H1 (cell line): ENCODE measurements at regions not wholly inside any gene's neighbourhood (a gene's known extent, or its start where the extent isn't known, plus 50 kb on each side); places are given as distances from the start of the nearest gene placed in this dataset.

Experiments used
- CTCF ChIA-PET: fragments of 300-600 bp; sonication (Branson Sonifier 250); formaldehyde crosslinking; loops from one replicate; lab custom pipeline; 2021; ENCODE audit not compliant: partially characterized antibody; lab: Charles Lee
- POLR2A ChIA-PET: fragments of 300-600 bp; sonication (Branson Sonifier 250); formaldehyde crosslinking; loops from one replicate; lab custom pipeline; 2021; ENCODE audit warnings: inconsistent platforms; ENCODE audit not compliant: partially characterized antibody; lab: Charles Lee
- DNase-seq, 2 experiments: peaks; one replicate each; pipeline versions ENCODE4 v3.0.0 to v3.0.0-alpha.2; 2010 to 2022; ENCODE audit warnings: low spot score in 2 of 2, low read depth in 1 of 2, mixed read lengths in 1 of 2
- FAIRE-seq: peaks from 2 replicates; lab custom pipeline; 2011; peaks lifted over from hg19 to GRCh38; lab: Jason Lieb, UNC
- H2AFZ ChIP-seq: 2 replicates; pipeline ENCODE4 v1.8.1; 2012; ENCODE audit warnings: low read length, inconsistent platforms
- H2AK5ac ChIP-seq: 2 replicates; pipeline ENCODE4 v1.6.1; 2013; ENCODE audit warnings: low read depth, low read length
- H2BK120ac ChIP-seq: replicated peaks from 2 replicates; pipeline ENCODE3; 2013; ENCODE audit warnings: low read depth, low read length, inconsistent platforms
- H2BK12ac ChIP-seq: 2 replicates; pipeline ENCODE4 v1.6.1; 2013; ENCODE audit warnings: low read depth, low read length
- H2BK15ac ChIP-seq: 2 replicates; pipeline ENCODE4 v1.6.1; 2013; ENCODE audit warnings: low read length
- H2BK20ac ChIP-seq: 2 replicates; pipeline ENCODE4 v1.6.1; 2013; ENCODE audit warnings: low read length
- H2BK5ac ChIP-seq: 2 replicates; pipeline ENCODE4 v1.6.1; 2013; ENCODE audit warnings: low read depth, low read length
- H3K14ac ChIP-seq: 2 replicates; pipeline ENCODE4 v1.6.1; 2013; ENCODE audit warnings: inconsistent platforms; ENCODE audit not compliant: insufficient read length
- H3K18ac ChIP-seq: 2 replicates; pipeline ENCODE4 v1.6.1; 2013; ENCODE audit warnings: low read length; ENCODE audit errors: extremely low read depth
- H3K23ac ChIP-seq: 2 replicates; pipeline ENCODE4 v1.6.1; 2013; ENCODE audit warnings: inconsistent platforms; ENCODE audit not compliant: insufficient read length
- H3K23me2 ChIP-seq: 2 replicates; pipeline ENCODE4 v1.6.1; 2013; ENCODE audit warnings: low read depth, low read length
- H3K27ac ChIP-seq: 2 replicates; pipeline ENCODE4 v1.6.1; 2011; ENCODE audit warnings: low read depth, low read length, inconsistent platforms
- H3K27me3 ChIP-seq, 4 experiments: replicated peaks in 1 of 4; 1 replicate in 1 of 4; 2 replicates in 3 of 4; pipeline versions ENCODE4 v1.6.1 to v1.8.1; 2011 to 2013; ENCODE audit warnings: low read length in 3 of 4, mild to moderate bottlenecking in 3 of 4, inconsistent platforms in 2 of 4, mixed read lengths in 2 of 4, moderate library complexity in 1 of 4; ENCODE audit not compliant: control insufficient read depth in 3 of 4, insufficient read depth in 3 of 4; ENCODE audit errors: extremely low read depth in 1 of 4
- H3K36me3 ChIP-seq, 4 experiments: 2 replicates each; pipeline versions ENCODE4 v1.6.1 to v1.8.1; 2011 to 2013; ENCODE audit warnings: mild to moderate bottlenecking in 4 of 4, low read length in 3 of 4, moderate library complexity in 2 of 4, control low read depth in 1 of 4, inconsistent platforms in 1 of 4; ENCODE audit not compliant: insufficient read depth in 4 of 4, control insufficient read depth in 2 of 4
- H3K4ac ChIP-seq: replicated peaks from 2 replicates; pipeline ENCODE3; 2013; ENCODE audit warnings: low read length, low read depth, mixed read lengths, inconsistent platforms; ENCODE audit not compliant: insufficient read length
- H3K4me1 ChIP-seq, 4 experiments: replicated peaks in 1 of 4; 1 replicate in 1 of 4; 2 replicates in 3 of 4; pipeline versions ENCODE4 v1.6.1 to v1.8.1; 2011 to 2013; ENCODE audit warnings: low read length in 3 of 4, inconsistent platforms in 2 of 4, mixed read lengths in 1 of 4; ENCODE audit not compliant: insufficient read depth in 4 of 4, control insufficient read depth in 3 of 4
- H3K4me2 ChIP-seq, 2 experiments: 2 replicates each; pipeline versions ENCODE4 v1.6.1 to v1.8.1; 2011 to 2013; ENCODE audit warnings: low read depth in 2 of 2, low read length in 2 of 2, control low read depth in 1 of 2, inconsistent platforms in 1 of 2, mild to moderate bottlenecking in 1 of 2; ENCODE audit not compliant: insufficient read depth in 1 of 2
- H3K4me3 ChIP-seq, 4 experiments: fragments of 200-600, 300-600 bp in 1 of 4; sonication (generic), shearing (Covaris generic), sonication (Bioruptor Twin) in 1 of 4; 2 replicates each; pipeline versions ENCODE4 v1.5.1 to v1.8.1; 2011 to 2016; ENCODE audit warnings: low read length in 4 of 4, low read depth in 3 of 4, control low read depth in 2 of 4, inconsistent platforms in 2 of 4, mild to moderate bottlenecking in 2 of 4, mixed read lengths in 1 of 4, moderate library complexity in 1 of 4; ENCODE audit not compliant: insufficient read depth in 2 of 4; ENCODE audit errors: extremely low read depth in 1 of 4
- H3K56ac ChIP-seq: replicated peaks from 2 replicates; pipeline ENCODE3; 2013; ENCODE audit warnings: low read depth, mild to moderate bottlenecking, mixed read lengths, low read length, inconsistent platforms; ENCODE audit not compliant: insufficient read length
- H3K79me1 ChIP-seq: 2 replicates; pipeline ENCODE4 v1.6.1; 2013; ENCODE audit warnings: low read depth, low read length, control low read depth
- H3K79me2 ChIP-seq, 2 experiments: 2 replicates each; pipeline versions ENCODE4 v1.6.1 to v1.8.1; 2012 to 2013; ENCODE audit warnings: low read length in 2 of 2, mild to moderate bottlenecking in 2 of 2, inconsistent platforms in 1 of 2; ENCODE audit not compliant: insufficient read depth in 2 of 2, control insufficient read depth in 1 of 2
- H3K9ac ChIP-seq, 4 experiments: replicated peaks in 1 of 4; 1 replicate in 1 of 4; 2 replicates in 3 of 4; pipeline versions ENCODE4 v1.6.1 to v1.8.1; 2011 to 2013; ENCODE audit warnings: low read depth in 3 of 4, low read length in 3 of 4, control low read depth in 2 of 4, mild to moderate bottlenecking in 2 of 4, moderate library complexity in 2 of 4, inconsistent platforms in 1 of 4; ENCODE audit errors: extremely low read depth in 1 of 4
- H3K9me3 ChIP-seq, 2 experiments: 2 replicates each; pipeline versions ENCODE4 v1.6.1 to v1.8.1; 2012 to 2013; ENCODE audit warnings: mild to moderate bottlenecking in 2 of 2, moderate library complexity in 2 of 2, control low read depth in 1 of 2, inconsistent platforms in 1 of 2, low read depth in 1 of 2, low read length in 1 of 2, mixed read lengths in 1 of 2; ENCODE audit not compliant: insufficient read depth in 2 of 2
- H4K20me1 ChIP-seq, 2 experiments: replicated peaks in 1 of 2; 2 replicates each; pipeline versions ENCODE3 to v1.8.1; 2011 to 2013; ENCODE audit warnings: inconsistent platforms in 2 of 2, low read length in 2 of 2, mild to moderate bottlenecking in 1 of 2; ENCODE audit not compliant: insufficient read depth in 2 of 2, control insufficient read depth in 1 of 2
- H4K5ac ChIP-seq: 2 replicates; pipeline ENCODE4 v1.6.1; 2013; ENCODE audit warnings: low read length, low read depth, mixed read lengths, inconsistent platforms; ENCODE audit not compliant: insufficient read length
- H4K8ac ChIP-seq: 2 replicates; pipeline ENCODE4 v1.8.0; 2013; ENCODE audit warnings: mild to moderate bottlenecking, moderate library complexity, low read length, inconsistent platforms; ENCODE audit not compliant: insufficient read depth; ENCODE audit errors: extremely low read depth
- H4K91ac ChIP-seq: replicated peaks from 2 replicates; pipeline ENCODE3; 2013; ENCODE audit warnings: low read length, mixed read lengths, inconsistent platforms; ENCODE audit not compliant: insufficient read length
- ASH2L ChIP-seq: fragments of 200-600, 300-600 bp; sonication (generic); IDR thresholded peaks from one replicate; pipeline ENCODE4 v1.7.1; 2017; ENCODE audit warnings: low read length
- CBX5 ChIP-seq: fragments of 300-800, 300-1000 bp; sonication (generic); IDR thresholded peaks from 2 replicates; pipeline ENCODE4 v1.7.1; 2016; ENCODE audit warnings: antibody characterized with exemption, low read length, low read depth
- CBX8 ChIP-seq: fragments of 300-800, 300-1000 bp; sonication (generic); IDR thresholded peaks from 2 replicates; pipeline ENCODE4 v1.7.1; 2016; ENCODE audit warnings: low read depth, low read length, borderline replicate concordance
- JUN ChIP-seq: IDR thresholded peaks from 2 replicates; pipeline ENCODE4 v1.6.1; 2011; ENCODE audit warnings: low read depth, mild to moderate bottlenecking, improper control_type of control experiment, low read length
- JUND ChIP-seq: IDR thresholded peaks from 2 replicates; pipeline ENCODE4 v1.6.1; 2011; ENCODE audit warnings: mild to moderate bottlenecking, improper control_type of control experiment, low read length
- KDM4A ChIP-seq: IDR thresholded peaks from one replicate; pipeline ENCODE4 v1.7.1; 2012; ENCODE audit warnings: low read depth, mild to moderate bottlenecking, moderate library complexity, low read length, inconsistent platforms; ENCODE audit not compliant: severe bottlenecking
- POU5F1 ChIP-seq: IDR thresholded peaks from 2 replicates; pipeline ENCODE4 v1.6.1; 2011; ENCODE audit warnings: low read depth, mild to moderate bottlenecking, low read length, moderate library complexity
- RNF2 ChIP-seq: fragments of 200-900, 300-1000 bp; sonication (generic); IDR thresholded peaks from 2 replicates; pipeline ENCODE4 v1.7.1; 2016; ENCODE audit warnings: borderline replicate concordance, low read depth, mild to moderate bottlenecking, antibody characterized with exemption, low read length; ENCODE audit not compliant: poor library complexity, severe bottlenecking; ENCODE audit errors: missing control alignments
- SIN3A ChIP-seq, 2 experiments: IDR thresholded peaks in 1 of 2; conservative IDR thresholded peaks in 1 of 2; 2 replicates each; pipeline ENCODE4 v1.6.1; 2011 to 2012; ENCODE audit warnings: low read length in 2 of 2, improper control_type of control experiment in 1 of 2, low read depth in 1 of 2, mild to moderate bottlenecking in 1 of 2
- SIRT6 ChIP-seq: IDR thresholded peaks from one replicate; pipeline ENCODE4 v1.7.1; 2012; ENCODE audit warnings: low read length, inconsistent platforms
- SP1 ChIP-seq: IDR thresholded peaks from 2 replicates; pipeline ENCODE4 v1.6.1; 2011; ENCODE audit warnings: low read depth, low read length
- SRF ChIP-seq: IDR thresholded peaks from 2 replicates; pipeline ENCODE4 v1.6.1; 2011; ENCODE audit warnings: mild to moderate bottlenecking, low read depth, low read length, moderate library complexity
- WGBS, 2 experiments: shearing (Covaris generic) in 1 of 2; methylation state at CpG; one replicate each; pipeline versions ENCODE4 v1.1.6 to v1.1.7; 2013 to 2015; ENCODE audit warnings: low lambda C conversion rate in 2 of 2, mixed read lengths in 2 of 2, inconsistent platforms in 1 of 2, low coverage in 1 of 2, missing lambda C conversion rate in 1 of 2; ENCODE audit not compliant: insufficient replicate concordance in 2 of 2, insufficient coverage in 1 of 2, insufficient read length in 1 of 2; ENCODE audit errors: extremely low coverage in 1 of 2, missing lambda C conversion rate in 1 of 2; 5-methylcytosine and 5-hydroxymethylcytosine counted together
- TF ChIP-seq, protein P1 (sequence below): IDR thresholded peaks from 2 replicates; pipeline ENCODE4 v1.6.1; 2012; ENCODE audit warnings: inconsistent platforms
- TF ChIP-seq, protein P2 (sequence below): IDR thresholded peaks from 2 replicates; pipeline ENCODE4 v1.6.1; 2011; ENCODE audit warnings: low read length, improper control_type of control experiment

DNA sequence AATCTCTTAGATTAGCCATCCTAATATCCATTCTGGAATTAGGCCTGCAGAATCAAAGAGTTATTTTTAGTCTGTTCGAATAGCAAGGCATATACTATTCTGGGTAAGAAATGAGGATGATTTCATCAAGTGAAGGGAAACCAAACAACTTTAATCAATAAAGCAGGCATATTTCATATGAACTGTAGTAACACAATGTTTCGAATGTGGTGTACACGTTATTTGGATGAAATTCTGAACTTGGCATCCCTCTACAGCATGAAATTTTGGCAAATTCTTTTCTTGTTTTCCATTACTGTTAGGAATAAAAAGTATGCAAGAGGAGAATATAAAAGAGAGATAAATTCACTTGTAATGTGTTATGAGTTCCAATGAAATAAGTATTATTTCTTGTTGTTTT is 1233.3 kb upstream of the SEL1L start:
- FAIRE-seq (no peak), DNase-seq (no peak)
- H2BK15ac ChIP-seq: no peak overlapping the region
- no peak overlapping the region for H2BK5ac ChIP-seq
- H4K20me1 ChIP-seq: no peaks in the 10 kb centered on the region
- ChIA-PET CTCF (no interaction called here), POLR2A (no interaction called here)
- no peak overlapping the region for H3K23ac ChIP-seq
- H2AFZ ChIP-seq: no peak overlapping the region
- H3K14ac ChIP-seq: no peak overlapping the region
- no peak overlapping the region for H3K27ac ChIP-seq
- H3K79me2 ChIP-seq: no peaks in the 10 kb centered on the region
- H4K8ac ChIP-seq: no peak overlapping the region
- no peak overlapping the region for H3K4me3 ChIP-seq
- H3K27me3 ChIP-seq: no peaks in the 10 kb centered on the region
- no peak overlapping the region for H3K56ac ChIP-seq
- H3K4me2 ChIP-seq: no peak overlapping the region
- no peak overlapping the region for H2AK5ac ChIP-seq
- H4K5ac ChIP-seq: no peak overlapping the region
- H2BK20ac ChIP-seq: no peak overlapping the region
- WGBS, 2 experiments: 94% methylated on average over 3 of the region's 3 CpGs; no CpG with 5 or more reads in 1 of the 2 experiments
- H3K79me1 ChIP-seq: no peaks in the 10 kb centered on the region
- TF ChIP-seq, protein P1, sequence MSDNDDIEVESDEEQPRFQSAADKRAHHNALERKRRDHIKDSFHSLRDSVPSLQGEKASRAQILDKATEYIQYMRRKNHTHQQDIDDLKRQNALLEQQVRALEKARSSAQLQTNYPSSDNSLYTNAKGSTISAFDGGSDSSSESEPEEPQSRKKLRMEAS: no peak
- TF ChIP-seq SIN3A (conservative IDR thresholded peaks at IDR 0.05 in 1 of 2, IDR thresholded peaks at IDR 0.05 in 1 of 2; ENCODE audit: low read depth in 1 of 2, low read length in 2 of 2): no peak
- no peak for TF ChIP-seq SIRT6
- TF ChIP-seq KDM4A: no peak
- TF ChIP-seq POU5F1: no peak
- TF ChIP-seq RNF2: no peak
- no peak for TF ChIP-seq JUN
- no peak for TF ChIP-seq CBX8
- TF ChIP-seq JUND: no peak
- TF ChIP-seq, protein P2, sequence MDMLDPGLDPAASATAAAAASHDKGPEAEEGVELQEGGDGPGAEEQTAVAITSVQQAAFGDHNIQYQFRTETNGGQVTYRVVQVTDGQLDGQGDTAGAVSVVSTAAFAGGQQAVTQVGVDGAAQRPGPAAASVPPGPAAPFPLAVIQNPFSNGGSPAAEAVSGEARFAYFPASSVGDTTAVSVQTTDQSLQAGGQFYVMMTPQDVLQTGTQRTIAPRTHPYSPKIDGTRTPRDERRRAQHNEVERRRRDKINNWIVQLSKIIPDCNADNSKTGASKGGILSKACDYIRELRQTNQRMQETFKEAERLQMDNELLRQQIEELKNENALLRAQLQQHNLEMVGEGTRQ: no peak
- no peak for TF ChIP-seq SRF
- TF ChIP-seq SP1: no peak
- no peak for TF ChIP-seq ASH2L
- TF ChIP-seq CBX5: no peak
- H3K4me1 ChIP-seq: no peaks in the 10 kb centered on the region
- no peak overlapping the region for H2BK12ac ChIP-seq
- H3K18ac ChIP-seq: no peak overlapping the region
- H2BK120ac ChIP-seq: no peak overlapping the region
- H4K91ac ChIP-seq: no peak overlapping the region
- H3K9me3 ChIP-seq: no peaks in the 10 kb centered on the region
- H3K9ac ChIP-seq: no peak overlapping the region
- H3K23me2 ChIP-seq: no peaks in the 10 kb centered on the region
- no peaks in the 10 kb centered on the region for H3K36me3 ChIP-seq
- H3K4ac ChIP-seq: no peak overlapping the region
